Frontal cortex (tissue), 3 donors: ENCODE measurements at regions not wholly inside any gene's neighbourhood (a gene's known extent, or its start where the extent isn't known, plus 50 kb on each side); places are given as distances from the start of the nearest gene placed in this dataset.
A peak's percentile ranks its signal among the peaks of the same experiment; 100 is the strongest.

Experiments used
- DNase-seq, 2 donors: peaks; one replicate each; pipeline ENCODE4 v3.0.0; 2012; ENCODE audit warnings: low spot score in 2 of 2
- FAIRE-seq: peaks from 2 replicates; lab custom pipeline; 2012; peaks lifted over from hg19 to GRCh38; lab: Jason Lieb, UNC
- donor health status: control.
- donor health status: control.
- donor health status: control.

- FAIRE-seq, result no peak
- DNase-seq, result no peak
These were observed 105.8 kb upstream of the WLS start for GRCh38 chr1:68338081-68338480.

GRCh38 chr1:68332041-68332440 lies 99.7 kb upstream of the WLS start:
- no peak for FAIRE-seq
- DNase-seq, result no peak

GRCh38 chr1:68331117-68331865 lies 99.0 kb upstream of the WLS start:
- DNase-seq (no peak), FAIRE-seq (no peak)

- FAIRE-seq (no peak), DNase-seq (no peak)
These were observed 98.1 kb upstream of the WLS start for GRCh38 chr1:68330391-68330790.

- FAIRE-seq (no peak), DNase-seq (no peak)
These were observed 96.9 kb upstream of the WLS start for GRCh38 chr1:68329096-68329835.

GRCh38 chr1:68328490-68328889 lies 96.2 kb upstream of the WLS start:
- FAIRE-seq, result no peak
- DNase-seq, result no peak

- DNase-seq (no peak), FAIRE-seq (no peak)
These were observed 95.1 kb upstream of the WLS start for GRCh38 chr1:68327414-68327813.

- DNase-seq (no peak), FAIRE-seq (no peak)
These were observed 94.2 kb upstream of the WLS start for GRCh38 chr1:68326481-68326880.

- FAIRE-seq (no peak), DNase-seq (no peak)
These were observed 92.0 kb upstream of the WLS start for GRCh38 chr1:68324316-68324715.

- DNase-seq, result no peak
- no peak for FAIRE-seq
These were observed 90.7 kb upstream of the WLS start for GRCh38 chr1:68322837-68323687.

GRCh38 chr1:68322096-68322495 lies 89.8 kb upstream of the WLS start:
- DNase-seq, result no peak
- FAIRE-seq, result no peak

GRCh38 chr1:68321084-68321685 lies 88.9 kb upstream of the WLS start:
- peak in 1 of 2 donors; percentile 27 for DNase-seq

GRCh38 chr1:68320349-68320748 lies 88.0 kb upstream of the WLS start:
- DNase-seq (no peak), FAIRE-seq (no peak)

More at GRCh38 chr1:68321084-68321685, 88.9 kb upstream of the WLS start:
- no peak for FAIRE-seq

GRCh38 chr1:68319907-68320306 lies 87.6 kb upstream of the WLS start:
- DNase-seq (no peak), FAIRE-seq (no peak)

GRCh38 chr1:68317543-68317942 lies 85.2 kb upstream of the WLS start:
- no peak for FAIRE-seq
- DNase-seq, result no peak

- FAIRE-seq, result no peak
- DNase-seq, result no peak
These were observed 81.9 kb upstream of the WLS start for GRCh38 chr1:68314151-68314780.

- DNase-seq, result no peak
- FAIRE-seq, result no peak
These were observed 81.4 kb upstream of the WLS start for GRCh38 chr1:68313735-68314134.

GRCh38 chr1:68308034-68308433 lies 75.7 kb upstream of the WLS start:
- no peak for DNase-seq
- no peak for FAIRE-seq

- DNase-seq (no peak), FAIRE-seq (no peak)
These were observed 75.1 kb upstream of the WLS start for GRCh38 chr1:68307378-68307787.
